NCI-H82 treated with DMSO at 0.1 percent for 48 hours (cell line): ENCODE measurements at regions not wholly inside any gene's neighbourhood (a gene's known extent, or its start where the extent isn't known, plus 50 kb on each side); places are given as distances from the start of the nearest gene placed in this dataset.
A peak's percentile ranks its signal among the peaks of the same experiment; 100 is the strongest.

Source experiments
- DNase-seq: peaks from one replicate; lab custom pipeline; 2025; ENCODE audit not compliant: unreplicated experiment; lab: John Stamatoyannopoulos, UW

DNA sequence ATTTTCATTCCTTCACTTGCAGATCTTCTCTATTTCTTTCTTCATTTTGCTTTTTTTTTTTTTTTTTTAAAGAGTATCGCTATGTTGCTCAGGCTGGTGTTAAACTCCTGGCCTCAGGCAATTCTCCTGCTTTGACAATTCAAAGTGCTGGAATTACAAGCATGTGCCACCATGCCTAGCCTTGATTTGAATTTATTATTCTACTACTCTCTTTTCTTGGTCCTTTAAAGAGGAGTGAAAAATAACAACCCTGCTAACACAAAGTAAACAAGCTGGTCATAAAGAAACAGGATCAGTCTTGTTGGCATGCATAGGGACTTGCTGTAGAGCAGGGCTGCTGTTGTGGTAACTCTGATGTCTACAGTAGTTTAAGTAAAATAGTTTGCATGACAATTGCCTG is 1615.3 kb upstream of the ZEB2 start:
- DNase-seq = no peak

DNA sequence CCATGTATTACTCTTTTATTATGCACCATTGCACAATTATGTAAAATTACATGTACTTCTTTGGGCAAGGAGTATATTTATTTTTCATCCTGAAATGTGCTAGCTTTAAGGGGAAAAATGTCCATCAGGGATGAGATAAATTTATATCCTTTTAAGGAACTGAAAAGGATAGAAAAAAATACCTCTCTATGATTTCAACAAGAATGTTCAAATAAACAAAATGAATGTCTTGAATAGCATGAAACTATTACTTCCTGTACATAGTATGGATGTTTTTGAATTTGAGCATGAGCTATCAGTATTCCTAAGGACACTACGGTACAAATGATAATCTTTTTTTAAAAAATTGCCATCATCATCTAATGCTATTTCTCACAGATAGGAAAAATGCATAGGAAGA is 1611.9 kb upstream of the ZEB2 start:
- DNase-seq = no peak

DNA sequence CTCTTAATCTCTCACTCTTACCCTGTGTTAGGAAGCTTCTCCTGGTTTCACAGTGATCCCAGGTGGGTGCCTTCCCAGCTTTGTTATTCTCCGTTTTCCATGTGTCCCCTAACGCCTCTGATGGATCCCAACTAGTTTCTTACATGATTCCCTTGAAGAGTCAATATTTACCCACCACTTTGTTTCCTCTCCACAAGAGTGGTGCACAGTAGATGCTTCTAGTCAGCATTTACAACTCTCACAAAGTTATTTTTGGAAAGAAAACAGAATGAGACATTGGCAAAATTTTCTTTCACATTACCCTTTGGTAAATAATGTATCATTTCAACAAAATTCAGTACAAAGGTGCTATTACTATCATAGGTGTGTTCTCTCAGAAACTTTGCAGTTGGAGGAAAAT is 1611.1 kb upstream of the ZEB2 start:
- DNase-seq = no peak

DNA sequence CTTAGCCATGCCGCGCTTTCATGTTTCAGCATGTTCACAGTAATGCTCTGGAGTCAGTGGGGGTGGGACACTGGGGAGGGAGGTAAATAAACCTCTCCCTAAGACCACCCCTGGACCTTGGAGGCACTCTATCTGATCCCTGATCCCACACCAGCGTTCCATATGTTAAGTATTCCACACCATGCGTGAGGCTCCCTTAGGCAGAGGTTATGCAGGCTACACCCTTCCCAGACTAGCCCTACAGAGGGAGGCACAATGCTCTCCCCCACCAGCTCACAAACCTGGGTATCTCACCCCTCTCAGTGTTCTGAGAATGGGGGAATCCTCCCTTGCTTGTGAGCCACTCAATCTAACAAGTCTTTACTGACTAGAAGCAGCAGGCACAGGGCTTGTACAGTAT is 1610.4 kb upstream of the ZEB2 start:
- no peak for DNase-seq

DNA sequence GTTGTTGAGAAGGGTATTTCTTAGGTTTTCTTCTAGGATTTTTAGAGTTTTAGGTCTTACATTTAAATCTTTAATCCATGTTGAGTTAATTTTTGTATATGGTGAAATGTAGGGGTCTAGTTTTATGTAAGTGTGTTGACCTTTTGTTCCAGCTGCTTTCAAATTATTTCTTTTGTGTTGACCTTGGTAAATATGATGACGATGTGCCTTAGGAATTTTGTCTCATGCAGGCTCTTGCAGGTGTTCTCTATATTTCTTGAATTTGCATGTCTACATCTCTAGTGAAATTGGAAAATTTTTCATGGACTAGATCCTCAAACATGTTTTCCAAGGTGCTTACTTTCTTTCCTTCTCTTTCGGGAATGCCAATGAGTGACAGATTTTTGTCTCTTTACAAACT is 1609.3 kb upstream of the ZEB2 start:
- DNase-seq = no peak

DNA sequence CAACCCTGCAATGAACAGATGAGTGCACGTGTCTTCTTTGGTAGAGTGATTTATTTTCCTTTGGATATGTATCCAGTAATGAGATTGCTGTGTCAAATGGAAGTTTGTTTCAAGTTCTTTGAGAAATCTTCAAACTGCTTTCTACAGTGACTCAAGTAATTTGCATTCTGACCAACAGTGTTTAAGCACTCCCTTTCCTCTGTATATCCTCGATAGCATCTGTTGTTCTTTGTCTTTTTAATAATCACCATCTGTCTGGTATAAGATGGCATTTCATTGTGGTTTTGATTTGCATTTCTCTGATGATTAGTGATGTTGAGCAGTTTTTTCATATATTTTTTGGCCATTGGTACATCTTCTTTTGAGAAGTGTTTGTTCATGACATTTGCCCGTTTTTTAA is 1608.3 kb upstream of the ZEB2 start:
- no peak for DNase-seq

DNA sequence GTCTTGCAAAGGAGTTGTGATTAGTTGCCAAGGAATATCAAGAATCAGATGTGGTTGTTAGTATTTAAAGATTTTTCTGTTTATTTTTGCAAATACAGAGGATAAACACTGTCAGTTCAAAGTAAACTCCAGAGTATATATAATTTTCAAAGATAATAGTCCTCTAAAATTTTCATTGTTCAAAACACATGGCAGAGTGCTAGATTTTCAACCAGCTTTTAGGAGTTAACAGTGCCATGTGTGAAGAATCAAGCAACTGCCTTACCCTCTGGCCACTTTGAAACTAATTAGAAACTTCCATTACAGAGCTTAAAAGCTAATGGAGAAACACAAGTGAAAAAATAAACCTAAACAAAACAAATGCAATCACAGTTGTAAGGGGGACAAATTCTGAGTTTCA is 1605.6 kb upstream of the ZEB2 start:
- DNase-seq = no peak

DNA sequence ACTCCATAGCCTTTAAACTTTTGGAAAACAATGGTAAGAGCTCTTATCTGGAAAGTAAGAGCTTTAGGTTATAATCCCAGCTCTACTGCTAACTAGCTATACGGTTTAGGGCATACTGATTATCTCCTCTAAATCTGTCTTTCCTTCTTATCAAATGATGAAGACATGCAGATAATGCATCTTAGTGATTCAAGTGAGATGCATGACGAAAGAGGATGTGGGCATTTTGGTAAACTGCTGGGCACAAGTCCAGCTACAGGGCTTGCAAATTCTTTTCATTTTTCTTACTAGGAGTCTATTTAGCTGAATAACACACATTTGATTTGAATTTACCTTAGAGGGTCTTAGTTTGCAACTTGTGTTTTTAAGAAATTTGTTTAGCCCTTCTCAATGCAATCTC is 1604.8 kb upstream of the ZEB2 start:
- DNase-seq = peak; percentile 33

DNA sequence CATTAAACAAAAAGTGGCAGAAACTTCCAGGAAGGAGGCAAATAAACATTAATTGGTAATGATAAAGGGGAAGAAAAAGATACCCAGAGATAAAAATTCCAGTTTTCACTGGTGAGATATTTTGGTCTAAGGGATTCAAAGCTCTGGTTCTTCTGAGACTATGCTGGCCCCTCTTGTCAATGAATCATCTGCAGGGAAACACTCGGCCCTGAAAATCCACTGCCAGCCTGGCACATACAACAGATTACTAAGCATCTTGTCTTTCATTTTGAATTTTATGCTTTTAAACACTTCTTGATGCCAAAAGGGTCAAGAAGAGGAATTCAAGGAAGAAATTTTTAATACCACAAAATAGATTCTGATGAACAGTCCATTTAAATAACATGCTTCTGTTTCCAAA is 1603.8 kb upstream of the ZEB2 start:
- DNase-seq = no peak

DNA sequence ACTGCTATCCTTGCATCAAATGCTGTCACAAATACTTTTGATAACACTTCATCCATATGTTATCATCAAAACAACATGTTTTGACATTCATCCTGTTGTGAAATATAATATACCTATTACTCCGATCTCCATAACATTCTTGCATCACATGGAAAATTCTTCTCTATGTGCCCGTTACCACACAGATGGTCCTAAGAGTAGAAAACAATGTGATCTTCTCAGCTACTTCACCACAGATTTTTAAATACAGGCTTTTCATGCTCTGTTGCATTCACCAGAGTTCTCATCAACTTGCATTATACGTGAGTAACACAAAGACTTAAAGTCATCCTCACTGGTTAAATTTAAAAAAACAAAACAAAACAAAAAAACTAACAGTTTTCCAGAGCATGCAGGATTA is 1603.3 kb upstream of the ZEB2 start:
- no peak for DNase-seq

DNA sequence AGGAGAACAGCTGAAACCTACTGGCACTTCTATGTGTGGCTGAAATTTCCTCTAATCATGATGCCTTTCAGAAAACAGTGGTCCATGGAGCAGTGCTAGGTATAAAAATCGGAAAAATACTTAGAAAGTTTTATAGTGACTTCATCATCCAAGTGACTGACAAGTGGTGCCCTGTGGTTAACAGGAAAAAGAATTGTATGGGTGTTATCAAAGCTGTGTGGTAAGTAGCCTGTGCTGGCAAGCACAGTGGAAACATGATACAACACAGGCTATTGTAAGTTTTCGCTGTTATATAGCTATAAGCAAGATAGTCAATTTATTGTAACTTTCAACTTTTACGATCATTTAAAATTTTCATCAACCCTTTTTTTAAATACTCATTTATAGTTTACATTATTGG is 1599.7 kb upstream of the ZEB2 start:
- no peak for DNase-seq

DNA sequence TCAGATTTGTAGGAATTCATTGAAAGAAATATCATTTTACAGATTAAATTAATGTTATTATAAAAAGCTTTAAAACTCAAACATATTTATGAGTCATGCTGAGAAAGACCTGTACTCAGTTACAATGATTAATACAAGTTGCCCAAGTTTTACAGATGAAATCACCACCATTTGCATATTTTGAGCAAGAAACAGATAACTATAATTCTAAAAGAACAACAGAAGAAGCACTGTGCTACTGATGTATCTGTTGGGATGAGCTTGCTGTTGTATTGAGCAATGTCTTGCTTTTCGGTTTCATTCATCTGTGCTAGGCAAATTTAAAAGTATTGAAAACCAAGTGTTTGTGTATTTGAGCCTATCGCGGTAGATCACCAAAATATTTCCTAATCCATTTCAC is 1589.1 kb upstream of the ZEB2 start:
- no peak for DNase-seq

DNA sequence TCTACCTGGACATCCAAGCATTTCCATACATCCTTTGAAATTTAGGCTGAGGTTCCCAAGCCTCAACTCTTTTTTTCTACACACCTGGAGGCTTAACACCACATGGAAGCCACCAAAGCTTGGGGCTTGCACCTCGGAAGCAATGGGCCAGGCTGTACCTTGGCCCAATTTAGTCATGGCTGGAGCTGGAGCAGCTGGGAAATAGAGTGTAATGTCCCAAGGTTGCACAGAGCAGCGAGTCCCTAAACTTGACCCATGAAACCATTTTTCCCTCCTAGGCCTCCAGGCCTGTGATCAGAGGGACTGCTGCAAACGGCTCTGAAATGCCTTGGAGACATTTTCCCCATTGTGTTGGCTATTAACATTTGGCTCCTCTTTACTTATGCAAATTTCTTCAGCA is 1574.3 kb upstream of the ZEB2 start:
- no peak for DNase-seq

DNA sequence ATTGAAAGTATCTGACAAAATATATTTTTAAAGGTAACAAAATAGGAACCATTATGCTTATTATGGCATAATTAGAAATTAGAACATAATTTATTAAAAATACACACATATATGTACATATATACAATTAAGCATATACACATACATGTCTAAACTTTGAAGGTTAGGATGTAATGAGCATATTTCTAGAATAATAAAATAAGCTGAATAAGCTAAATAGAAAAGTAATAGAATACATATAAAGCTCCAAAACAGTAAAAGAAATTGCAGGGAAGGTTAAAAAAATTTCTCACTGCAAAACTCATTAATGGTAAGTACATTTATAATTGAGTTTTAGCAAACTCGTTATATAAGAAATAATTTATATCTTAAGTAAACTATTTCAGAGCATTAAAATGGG is 1561.5 kb upstream of the ZEB2 start:
- DNase-seq = no peak

DNA sequence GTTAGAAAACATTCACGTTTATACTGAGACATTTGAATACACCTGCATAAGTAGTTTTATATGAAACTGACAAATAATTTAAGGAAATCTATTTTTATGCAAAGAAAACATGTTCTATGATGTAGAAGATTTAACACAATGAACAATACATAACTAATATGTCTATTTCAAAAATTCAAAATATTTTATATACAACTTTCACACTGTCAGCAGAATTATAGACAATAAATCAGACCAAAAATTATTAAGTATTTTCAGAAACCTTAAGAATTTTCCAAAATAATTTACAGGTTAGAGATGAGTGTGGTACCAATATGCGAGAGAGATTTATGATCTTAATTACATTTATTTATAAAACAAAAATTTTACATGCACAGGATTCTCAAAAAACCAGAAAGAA is 1561.0 kb upstream of the ZEB2 start:
- DNase-seq = no peak

DNA sequence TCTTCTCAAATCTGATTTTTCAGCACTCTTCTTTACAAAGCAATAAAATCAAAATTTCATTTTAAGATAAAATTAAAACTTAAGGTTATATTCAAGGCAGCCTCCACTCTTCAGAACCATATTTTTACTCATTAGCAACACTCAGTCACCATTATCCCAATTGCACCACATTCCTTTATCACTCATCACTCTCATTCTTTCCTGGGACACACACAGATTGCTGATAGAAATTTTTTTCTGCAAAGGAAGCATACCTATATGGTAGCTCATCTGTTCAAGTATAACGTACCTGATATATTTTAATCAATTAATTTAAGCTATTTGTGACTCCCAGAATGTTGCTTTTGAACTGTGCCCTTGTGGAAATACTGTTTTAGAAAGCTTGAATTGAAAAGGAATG is 1559.3 kb upstream of the ZEB2 start:
- no peak for DNase-seq

DNA sequence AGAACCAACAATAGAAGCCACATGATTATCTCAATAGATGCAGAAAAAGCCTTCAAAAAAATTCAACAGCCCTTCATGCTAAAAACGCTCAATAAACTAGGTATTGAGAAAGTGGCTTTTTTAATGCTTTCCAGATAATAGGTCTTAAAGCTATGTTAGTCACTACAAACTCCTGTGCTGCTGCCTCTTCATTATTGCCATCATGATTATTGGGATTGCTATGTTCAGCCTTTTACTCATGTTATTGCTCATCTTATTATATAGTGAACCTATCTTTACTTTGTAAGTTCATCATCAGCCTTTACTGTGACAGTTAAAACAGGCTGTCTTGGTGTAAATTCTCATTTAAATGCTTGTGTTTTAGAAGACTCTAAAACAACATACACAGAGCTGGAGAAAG is 1557.2 kb upstream of the ZEB2 start:
- no peak for DNase-seq

DNA sequence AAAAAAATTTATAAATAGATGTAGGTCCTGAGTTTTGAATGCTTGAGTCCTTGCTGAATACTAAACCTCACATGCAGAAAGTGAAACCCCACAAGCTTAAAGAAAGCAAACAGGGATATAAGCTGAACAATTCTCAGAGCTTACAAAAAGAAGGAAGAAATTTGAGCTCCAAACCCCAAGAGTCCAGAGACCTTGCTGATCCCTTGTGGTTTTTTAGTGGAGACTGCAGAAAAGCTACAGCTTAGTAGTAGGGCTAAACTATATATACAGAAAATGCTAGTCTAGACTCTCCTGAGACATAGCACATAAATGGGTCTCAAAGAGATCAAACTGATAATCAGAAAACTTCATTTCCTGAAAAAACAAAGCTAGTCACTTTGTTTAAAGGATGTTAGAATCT is 1548.1 kb upstream of the ZEB2 start:
- no peak for DNase-seq

DNA sequence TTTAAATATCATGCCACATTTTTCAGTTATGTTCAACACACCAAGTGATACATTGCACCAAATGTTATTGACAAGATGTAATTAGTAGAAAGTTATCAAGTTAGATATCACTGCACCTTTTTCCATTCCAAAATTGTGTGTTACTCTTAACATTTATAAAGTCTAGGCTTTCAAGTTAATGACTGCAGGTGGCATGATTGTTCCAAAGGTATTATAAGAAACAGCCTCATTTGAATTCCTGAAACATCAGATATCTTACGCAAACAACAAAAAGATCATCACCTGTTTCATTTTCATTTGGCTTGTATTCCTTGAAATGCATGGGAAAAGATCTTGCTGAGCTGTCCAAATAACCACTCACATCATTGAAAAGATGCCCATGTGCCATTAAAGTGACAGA is 1528.2 kb upstream of the ZEB2 start:
- no peak for DNase-seq

DNA sequence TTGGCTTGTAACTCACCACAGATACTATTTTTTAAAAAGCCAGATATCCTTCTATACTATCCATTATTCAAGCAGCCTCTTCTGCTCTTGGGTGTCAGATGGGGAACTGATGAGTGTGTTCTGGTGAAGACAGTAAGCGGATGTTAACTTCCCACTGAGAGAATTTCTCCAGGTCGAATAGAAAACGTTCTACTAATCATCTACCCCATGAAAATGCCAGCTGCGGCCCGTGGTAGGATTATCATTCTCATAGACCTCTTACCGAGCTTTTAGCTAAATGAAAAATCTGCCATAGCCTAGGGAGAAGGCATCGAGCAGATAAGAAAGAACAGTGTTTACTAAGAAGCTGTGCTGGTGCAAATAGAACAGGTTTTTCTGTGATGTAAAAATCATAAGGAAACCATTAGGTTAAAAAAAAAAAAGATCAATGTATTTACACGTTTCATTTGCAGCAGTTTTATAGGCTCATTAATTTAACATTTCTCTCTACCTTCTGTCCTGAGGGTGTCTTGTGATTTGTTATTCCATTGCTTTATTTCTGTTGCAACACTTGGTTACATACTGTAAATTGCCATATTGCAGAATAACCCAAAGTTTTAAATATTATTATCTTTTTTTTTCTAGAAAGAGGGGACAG is 1521.5 kb upstream of the ZEB2 start:
- peak; percentile 82 for DNase-seq

DNA sequence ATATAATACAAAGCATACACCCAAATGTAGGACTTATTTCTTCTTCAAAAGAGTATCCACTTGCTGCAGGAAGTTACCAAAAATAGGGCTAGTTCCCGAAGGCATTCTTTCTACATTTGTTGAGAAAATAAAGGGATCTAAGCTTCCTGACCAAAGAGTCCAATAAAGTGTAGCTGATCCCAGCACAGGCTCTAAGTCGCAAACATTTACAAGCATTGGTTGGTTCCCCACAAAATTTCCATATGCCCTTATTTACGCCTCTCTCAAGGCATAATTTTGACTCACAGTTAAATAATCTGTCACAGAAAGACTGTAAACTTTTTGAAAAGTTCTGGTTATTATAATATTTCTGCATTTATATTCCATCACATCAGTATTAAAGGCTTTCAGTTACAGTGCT is 1520.1 kb upstream of the ZEB2 start:
- no peak for DNase-seq

DNA sequence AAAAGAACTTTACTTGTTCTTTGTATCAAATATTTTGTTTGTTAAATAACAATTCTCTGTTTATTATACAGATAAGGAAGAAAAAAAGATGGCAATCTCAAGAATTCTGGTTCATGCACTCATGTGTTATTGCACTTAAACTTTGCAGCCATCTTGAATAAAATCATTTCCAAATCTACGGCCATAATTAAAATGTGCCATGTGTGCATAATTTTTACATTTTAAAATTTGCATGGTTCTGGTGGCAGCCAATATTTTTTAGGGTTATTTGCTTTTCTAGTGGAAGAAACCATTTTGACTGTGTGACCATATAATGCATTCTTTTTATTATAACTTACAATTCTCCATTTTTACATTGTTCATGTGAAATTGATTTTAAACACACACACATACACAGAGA is 1518.1 kb upstream of the ZEB2 start:
- DNase-seq = no peak

DNA sequence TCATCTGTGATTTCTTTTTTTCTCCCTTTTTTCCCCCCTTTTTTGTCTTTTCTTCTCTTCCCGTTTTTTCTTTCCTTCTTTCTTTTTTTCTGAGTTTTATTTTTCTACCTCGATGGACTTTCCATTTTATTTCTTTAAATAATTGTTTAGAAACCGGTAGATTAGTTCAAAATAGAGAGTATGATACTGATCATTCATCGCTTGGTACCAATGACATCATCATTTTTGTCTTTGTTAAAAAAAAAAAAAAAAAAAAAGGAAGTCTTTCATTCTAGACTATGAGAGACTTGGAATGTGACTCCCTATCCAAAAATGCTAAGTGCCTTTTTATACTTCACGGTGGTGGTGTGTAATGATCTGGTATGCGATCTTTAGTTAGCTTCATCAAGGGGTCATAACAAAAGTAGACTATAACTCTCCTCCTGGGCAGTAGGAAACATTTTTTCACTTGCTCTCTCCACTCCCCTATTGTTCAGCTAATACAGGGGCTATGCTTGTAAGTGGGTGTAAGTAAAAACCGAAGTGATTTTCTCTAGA is 1517.5 kb upstream of the ZEB2 start:
- DNase-seq = no peak

DNA sequence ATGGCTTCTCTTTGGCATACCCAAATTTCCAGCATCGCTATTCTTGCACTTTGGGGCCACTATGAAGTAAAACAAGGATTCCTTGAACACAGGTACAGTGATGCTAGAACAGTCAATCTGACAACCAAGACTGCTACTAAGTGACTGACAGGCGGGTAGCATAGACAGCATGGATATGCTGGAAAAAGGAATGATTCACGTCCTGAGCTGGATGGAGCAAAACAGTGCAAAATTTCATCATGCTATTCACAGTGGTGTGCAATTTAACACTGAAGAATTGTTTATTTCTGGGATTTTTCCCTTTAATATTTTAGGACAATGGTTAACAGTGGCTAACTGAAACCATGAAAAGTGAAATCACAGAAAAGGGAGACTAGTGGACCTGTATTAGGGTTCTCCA is 1511.2 kb upstream of the ZEB2 start:
- DNase-seq = no peak
